ENCODE measurements at regions not wholly inside any gene's neighbourhood (a gene's known extent, or its start where the extent isn't known, plus 50 kb on each side); places are given as distances from the start of the nearest gene placed in this dataset.
"Not testable (repeated sequence)": the region's sequence is repeated elsewhere in the genome, so short reads cannot be mapped to it uniquely, and the experiment has no call there.

- TF ChIP-seq POLR2A (IDR thresholded peaks at IDR 0.05; ENCODE audit: low read length); GATA1 (IDR thresholded peaks at IDR 0.05; ENCODE audit: low read depth, low read length): not testable (repeated sequence)
Observed at GRCh38 chr4:111961026-111961425, 184.2 kb upstream of the FAM241A start.
